GM13977 (cell line): ENCODE measurements at regions not wholly inside any gene's neighbourhood (a gene's known extent, or its start where the extent isn't known, plus 50 kb on each side); places are given as distances from the start of the nearest gene placed in this dataset.

Experiments used
- DNase-seq: peaks from one replicate; pipeline ENCODE4 v3.0.0; 2012; ENCODE audit warnings: low spot score
- in situ Hi-C: fragments of 300-500 bp; cut with MboI; formaldehyde crosslinking; loops from one replicate; pipeline ENCODE4 v1.12.0; 2022; ENCODE audit warnings: low sequenced_read_pairs, low pct_unique_long_range_greater_than_20kb, mixed read lengths, inconsistent platforms; ENCODE audit not compliant: unreplicated experiment
- TF ChIP-seq, protein P1 (sequence below): IDR thresholded peaks from 2 replicates; pipeline ENCODE4 v1.5.1; 2012; ENCODE audit warnings: mild to moderate bottlenecking, control low read depth; ENCODE audit not compliant: insufficient read depth; ENCODE audit errors: extremely low read depth, missing control alignments

GRCh38 chr7:33706771-33707200 is 198.6 kb upstream of the BMPER start:
- in situ Hi-C loops: no loop called here
- TF ChIP-seq, protein P1, sequence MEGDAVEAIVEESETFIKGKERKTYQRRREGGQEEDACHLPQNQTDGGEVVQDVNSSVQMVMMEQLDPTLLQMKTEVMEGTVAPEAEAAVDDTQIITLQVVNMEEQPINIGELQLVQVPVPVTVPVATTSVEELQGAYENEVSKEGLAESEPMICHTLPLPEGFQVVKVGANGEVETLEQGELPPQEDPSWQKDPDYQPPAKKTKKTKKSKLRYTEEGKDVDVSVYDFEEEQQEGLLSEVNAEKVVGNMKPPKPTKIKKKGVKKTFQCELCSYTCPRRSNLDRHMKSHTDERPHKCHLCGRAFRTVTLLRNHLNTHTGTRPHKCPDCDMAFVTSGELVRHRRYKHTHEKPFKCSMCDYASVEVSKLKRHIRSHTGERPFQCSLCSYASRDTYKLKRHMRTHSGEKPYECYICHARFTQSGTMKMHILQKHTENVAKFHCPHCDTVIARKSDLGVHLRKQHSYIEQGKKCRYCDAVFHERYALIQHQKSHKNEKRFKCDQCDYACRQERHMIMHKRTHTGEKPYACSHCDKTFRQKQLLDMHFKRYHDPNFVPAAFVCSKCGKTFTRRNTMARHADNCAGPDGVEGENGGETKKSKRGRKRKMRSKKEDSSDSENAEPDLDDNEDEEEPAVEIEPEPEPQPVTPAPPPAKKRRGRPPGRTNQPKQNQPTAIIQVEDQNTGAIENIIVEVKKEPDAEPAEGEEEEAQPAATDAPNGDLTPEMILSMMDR: no peak
- DNase-seq: no peak

- in situ Hi-C loops: no loop called here
Measured at GRCh38 chr7:33707427-33707826, 197.9 kb upstream of the BMPER start.

GRCh38 chr7:33710608-33711007 is 194.7 kb upstream of the BMPER start:
- in situ Hi-C loops: no loop called here
- DNase-seq: no peak
- TF ChIP-seq, protein P1: no peak

More at GRCh38 chr7:33707427-33707826, 197.9 kb upstream of the BMPER start:
- TF ChIP-seq, protein P1: no peak
- DNase-seq: no peak

GRCh38 chr7:33711231-33712019 is 193.9 kb upstream of the BMPER start:
- TF ChIP-seq, protein P1: no peak
- DNase-seq: no peak
- in situ Hi-C loops: no loop called here

DNA sequence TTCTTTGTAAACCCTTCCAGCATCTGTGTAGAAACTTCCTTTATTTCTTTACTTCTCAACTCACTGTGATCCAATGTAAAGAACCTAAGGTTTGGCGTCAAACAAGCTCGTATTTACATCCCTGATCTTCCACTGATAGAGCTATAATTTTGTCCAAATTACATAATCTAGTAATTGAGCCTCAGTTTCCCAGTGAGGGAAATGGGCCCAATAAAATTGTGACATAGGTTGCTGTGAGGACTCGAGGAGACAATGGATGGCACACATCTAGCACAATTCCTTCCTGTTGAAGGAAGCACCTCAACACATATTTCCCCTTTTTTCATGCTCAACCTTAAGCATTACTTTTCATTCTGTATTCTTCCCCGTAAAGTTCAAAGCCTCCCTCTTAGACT is 193.3 kb upstream of the BMPER start:
- DNase-seq: no peak
- TF ChIP-seq, protein P1: no peak
- in situ Hi-C loops: no loop called here

GRCh38 chr7:33714208-33714607 is 191.1 kb upstream of the BMPER start:
- DNase-seq: no peak
- TF ChIP-seq, protein P1: no peak
- in situ Hi-C loops: no loop called here
